ENCODE measurements at regions not wholly inside any gene's neighbourhood (a gene's known extent, or its start where the extent isn't known, plus 50 kb on each side); places are given as distances from the start of the nearest gene placed in this dataset.
"Not testable (repeated sequence)": the region's sequence is repeated elsewhere in the genome, so short reads cannot be mapped to it uniquely, and the experiment has no call there.

- no peak for DNase-seq
Observed at GRCh38 chr9:27673641-27674040, 100.4 kb upstream of the C9orf72 start.

- DNase-seq, result no peak
Observed at GRCh38 chr9:27675354-27675753, 102.1 kb upstream of the C9orf72 start.

GRCh38 chr9:27676827-27677226 is 103.5 kb upstream of the C9orf72 start:
- DNase-seq, result no peak

- no peak for DNase-seq
Observed at GRCh38 chr9:27679338-27679737, 106.1 kb upstream of the C9orf72 start.

- no peak for DNase-seq
Observed at GRCh38 chr9:27683181-27683580, 109.9 kb upstream of the C9orf72 start.

GRCh38 chr9:27688954-27689353 is 115.7 kb upstream of the C9orf72 start:
- DNase-seq, result no peak

GRCh38 chr9:27690816-27691215 is 117.5 kb upstream of the C9orf72 start:
- DNase-seq, result not testable (repeated sequence)

GRCh38 chr9:27699621-27700020 is 126.3 kb upstream of the C9orf72 start:
- no peak for DNase-seq

- DNase-seq, result no peak
Observed at GRCh38 chr9:27701016-27701415, 127.7 kb upstream of the C9orf72 start.

- no peak for DNase-seq
Observed at GRCh38 chr9:27701587-27701986, 128.3 kb upstream of the C9orf72 start.

GRCh38 chr9:27703216-27703980 is 130.1 kb upstream of the C9orf72 start:
- DNase-seq, result no peak

GRCh38 chr9:27711241-27711640 is 138.0 kb upstream of the C9orf72 start:
- no peak for DNase-seq

- DNase-seq, result no peak
Observed at GRCh38 chr9:27712806-27713205, 139.5 kb upstream of the C9orf72 start.

GRCh38 chr9:27714388-27714787 is 141.1 kb upstream of the C9orf72 start:
- DNase-seq, result no peak

- no peak for DNase-seq
Observed at GRCh38 chr9:27715651-27716050, 142.4 kb upstream of the C9orf72 start.

GRCh38 chr9:27717991-27718390 is 144.7 kb upstream of the C9orf72 start:
- DNase-seq, result no peak

- no peak for DNase-seq
Observed at GRCh38 chr9:27719711-27720110, 146.4 kb upstream of the C9orf72 start.

GRCh38 chr9:27722866-27723265 is 149.6 kb upstream of the C9orf72 start:
- DNase-seq, result no peak

GRCh38 chr9:27726244-27727081 is 153.2 kb upstream of the C9orf72 start:
- peak in 1 of 2 experiments; percentile 30 for DNase-seq

- no peak for DNase-seq
Observed at GRCh38 chr9:27732494-27732893, 159.2 kb upstream of the C9orf72 start.

- DNase-seq, result no peak
Observed at GRCh38 chr9:27743490-27743889, 170.2 kb upstream of the C9orf72 start.

GRCh38 chr9:27747450-27747849 is 174.2 kb upstream of the C9orf72 start:
- no peak for DNase-seq

- DNase-seq, result no peak
Observed at GRCh38 chr9:27749838-27750237, 176.6 kb upstream of the C9orf72 start.

GRCh38 chr9:27750566-27750965 is 177.3 kb upstream of the C9orf72 start:
- no peak for DNase-seq

Data from SW 1271 (cell line).